Uterus (tissue), 2 donors: ENCODE measurements at regions not wholly inside any gene's neighbourhood (a gene's known extent, or its start where the extent isn't known, plus 50 kb on each side); places are given as distances from the start of the nearest gene placed in this dataset.
"Not testable (repeated sequence)": the region's sequence is repeated elsewhere in the genome, so short reads cannot be mapped to it uniquely, and the experiment has no call there.

ENCODE experiments used
- CTCF ChIP-seq, 4 experiments: fragments of 200-600 bp in 2 of 4; fragments of 450-650 bp in 2 of 4; sonication (generic) in 2 of 4; IDR thresholded peaks; one replicate each; pipeline ENCODE4 v1.5.1; 2016 to 2019; ENCODE audit warnings: antibody characterized with exemption in 4 of 4, mild to moderate bottlenecking in 2 of 4, moderate library complexity in 1 of 4
- POLR2A ChIP-seq, 2 donors: fragments of 450-650 bp; IDR thresholded peaks; one replicate each; pipeline ENCODE4 v1.6.1; 2016; ENCODE audit warnings: antibody characterized with exemption in 2 of 2, mild to moderate bottlenecking in 1 of 2, moderate library complexity in 1 of 2

GRCh38 chr12:83260126-83260525 lies 573.4 kb downstream of the TMTC2 start:
- not testable (repeated sequence) for TF ChIP-seq CTCF, POLR2A (IDR thresholded peaks at IDR 0.05)
